ENCODE measurements at regions not wholly inside any gene's neighbourhood (a gene's known extent, or its start where the extent isn't known, plus 50 kb on each side); places are given as distances from the start of the nearest gene placed in this dataset.

DNA sequence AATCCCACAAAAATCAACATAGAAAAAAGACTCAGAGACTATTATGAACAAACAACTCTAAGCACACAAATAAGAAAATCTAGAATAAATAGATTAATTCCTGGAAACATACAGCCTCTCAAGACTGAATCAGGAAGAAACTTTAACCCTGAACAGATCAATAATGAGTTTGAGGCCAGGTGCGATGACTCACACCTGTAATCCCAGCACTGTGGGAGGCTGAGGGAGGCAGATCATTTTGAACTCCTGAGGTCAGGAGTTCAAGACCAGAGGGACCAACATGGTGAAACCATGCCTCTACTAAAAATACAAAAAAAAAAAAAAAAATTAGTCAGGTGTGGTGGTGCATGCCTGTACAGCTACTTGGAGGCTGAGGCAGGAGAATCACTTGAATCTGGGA, 499.5 kb upstream of the LUZP2 start:
- H3K27ac Mint-ChIP-seq, result no peak overlapping the region
- no peaks in the 10 kb centered on the region for H3K27me3 Mint-ChIP-seq (ENCODE audit: low read depth)
- no peaks in the 10 kb centered on the region for H3K4me1 Mint-ChIP-seq
- peaks cover 28% of the 10 kb centered on the region for H3K9me3 Mint-ChIP-seq
- H3K4me3 Mint-ChIP-seq, result no peak overlapping the region
- TF ChIP-seq, protein P1, sequence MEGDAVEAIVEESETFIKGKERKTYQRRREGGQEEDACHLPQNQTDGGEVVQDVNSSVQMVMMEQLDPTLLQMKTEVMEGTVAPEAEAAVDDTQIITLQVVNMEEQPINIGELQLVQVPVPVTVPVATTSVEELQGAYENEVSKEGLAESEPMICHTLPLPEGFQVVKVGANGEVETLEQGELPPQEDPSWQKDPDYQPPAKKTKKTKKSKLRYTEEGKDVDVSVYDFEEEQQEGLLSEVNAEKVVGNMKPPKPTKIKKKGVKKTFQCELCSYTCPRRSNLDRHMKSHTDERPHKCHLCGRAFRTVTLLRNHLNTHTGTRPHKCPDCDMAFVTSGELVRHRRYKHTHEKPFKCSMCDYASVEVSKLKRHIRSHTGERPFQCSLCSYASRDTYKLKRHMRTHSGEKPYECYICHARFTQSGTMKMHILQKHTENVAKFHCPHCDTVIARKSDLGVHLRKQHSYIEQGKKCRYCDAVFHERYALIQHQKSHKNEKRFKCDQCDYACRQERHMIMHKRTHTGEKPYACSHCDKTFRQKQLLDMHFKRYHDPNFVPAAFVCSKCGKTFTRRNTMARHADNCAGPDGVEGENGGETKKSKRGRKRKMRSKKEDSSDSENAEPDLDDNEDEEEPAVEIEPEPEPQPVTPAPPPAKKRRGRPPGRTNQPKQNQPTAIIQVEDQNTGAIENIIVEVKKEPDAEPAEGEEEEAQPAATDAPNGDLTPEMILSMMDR (IDR thresholded peaks at IDR 0.05; ENCODE audit: unreplicated experiment in 3 of 3), result no peak
- no peaks in the 10 kb centered on the region for H3K36me3 Mint-ChIP-seq (ENCODE audit: low read depth)

DNA sequence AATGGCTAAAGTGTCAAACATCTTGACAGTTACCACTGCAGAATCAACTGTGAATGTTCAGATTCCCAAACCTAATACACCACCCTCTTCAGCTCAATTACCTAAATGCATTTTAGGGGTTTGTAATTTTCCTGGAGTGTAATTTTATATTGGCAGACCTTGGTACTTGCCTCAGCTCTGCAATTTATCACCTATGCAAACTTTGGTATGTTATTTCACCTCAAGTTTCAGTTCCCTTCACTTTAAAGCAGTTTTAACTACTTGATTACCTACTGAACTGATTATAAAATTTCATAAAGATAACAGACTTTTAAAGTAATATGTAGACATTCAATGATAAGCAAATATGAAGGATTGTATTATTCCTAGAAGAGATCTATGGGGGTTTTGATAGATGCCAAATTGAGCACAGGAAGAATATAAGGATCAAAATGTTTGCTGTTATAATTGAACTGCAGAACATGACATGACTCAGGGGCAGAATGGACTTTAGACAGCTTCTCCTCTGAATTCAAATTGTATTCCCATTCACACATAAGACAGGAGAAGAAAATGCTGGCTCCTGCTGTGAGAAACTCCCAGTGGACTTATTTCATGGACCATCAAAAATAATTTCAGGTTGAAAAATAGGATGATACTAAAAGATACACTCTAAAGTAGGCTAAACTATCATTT, 491.5 kb upstream of the LUZP2 start:
- H3K9me3 Mint-ChIP-seq, result peaks cover 10% of the 10 kb centered on the region
- no peak overlapping the region for H3K4me3 Mint-ChIP-seq
- TF ChIP-seq, protein P1 (IDR thresholded peaks at IDR 0.05; ENCODE audit: unreplicated experiment in 3 of 3), result no peak
- H3K4me1 Mint-ChIP-seq, result no peaks in the 10 kb centered on the region
- no peak overlapping the region for H3K27ac Mint-ChIP-seq
- H3K27me3 Mint-ChIP-seq (ENCODE audit: low read depth), result no peaks in the 10 kb centered on the region
- no peaks in the 10 kb centered on the region for H3K36me3 Mint-ChIP-seq (ENCODE audit: low read depth)

DNA sequence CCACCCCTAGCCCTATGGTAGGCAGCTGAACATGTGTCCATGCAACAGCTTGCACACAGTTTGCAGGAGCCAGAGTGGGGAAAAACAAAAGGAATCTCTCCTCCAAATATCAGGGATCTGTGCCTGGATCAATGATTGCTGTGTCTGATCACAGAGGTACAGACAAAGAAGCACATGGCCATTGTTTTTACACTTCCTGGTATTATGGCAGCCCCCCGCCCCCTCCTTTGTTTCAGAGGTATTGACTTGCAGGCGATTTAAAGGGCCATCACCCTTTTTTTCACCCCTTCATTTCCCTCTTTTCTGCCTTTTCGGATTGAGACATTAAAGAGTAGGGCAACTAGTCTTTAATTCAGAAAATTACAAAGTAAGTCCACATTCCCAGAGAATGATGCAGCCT, 453.0 kb upstream of the LUZP2 start:
- Mint-ChIP-seq H3K4me1 (no peaks in the 10 kb centered on the region), H3K9me3 (peaks cover 14% of the 10 kb centered on the region), H3K27me3 (ENCODE audit: low read depth) (peaks cover 3% of the 10 kb centered on the region), H3K27ac (no peak overlapping the region), H3K4me3 (no peak overlapping the region), H3K36me3 (ENCODE audit: low read depth) (no peaks in the 10 kb centered on the region)
- TF ChIP-seq, protein P1 (IDR thresholded peaks at IDR 0.05; ENCODE audit: unreplicated experiment in 3 of 3), result no peak

DNA sequence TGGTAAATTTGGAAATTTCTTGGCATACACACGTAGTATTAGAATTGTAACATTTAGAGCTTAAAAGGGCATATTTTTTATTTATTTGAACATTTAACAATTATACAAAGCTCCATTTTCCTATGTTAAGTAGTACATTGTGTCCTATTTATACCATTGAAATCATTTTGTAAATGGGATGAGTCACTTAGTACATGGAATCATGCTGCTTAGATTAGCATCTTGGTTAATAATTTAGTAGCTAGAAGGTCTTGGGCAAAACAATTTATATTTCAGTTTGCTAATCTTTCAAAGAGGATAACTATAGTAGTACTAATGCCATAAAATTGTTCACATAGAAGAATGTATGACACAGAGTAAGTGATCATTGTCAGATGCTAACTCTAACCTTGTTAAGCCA, 450.1 kb upstream of the LUZP2 start:
- Mint-ChIP-seq H3K4me1 (no peaks in the 10 kb centered on the region), H3K9me3 (peaks cover 18% of the 10 kb centered on the region), H3K36me3 (ENCODE audit: low read depth) (no peaks in the 10 kb centered on the region), H3K4me3 (no peak overlapping the region), H3K27me3 (ENCODE audit: low read depth) (peaks cover 3% of the 10 kb centered on the region), H3K27ac (no peak overlapping the region)
- TF ChIP-seq, protein P1 (IDR thresholded peaks at IDR 0.05; ENCODE audit: unreplicated experiment in 3 of 3), result no peak

DNA sequence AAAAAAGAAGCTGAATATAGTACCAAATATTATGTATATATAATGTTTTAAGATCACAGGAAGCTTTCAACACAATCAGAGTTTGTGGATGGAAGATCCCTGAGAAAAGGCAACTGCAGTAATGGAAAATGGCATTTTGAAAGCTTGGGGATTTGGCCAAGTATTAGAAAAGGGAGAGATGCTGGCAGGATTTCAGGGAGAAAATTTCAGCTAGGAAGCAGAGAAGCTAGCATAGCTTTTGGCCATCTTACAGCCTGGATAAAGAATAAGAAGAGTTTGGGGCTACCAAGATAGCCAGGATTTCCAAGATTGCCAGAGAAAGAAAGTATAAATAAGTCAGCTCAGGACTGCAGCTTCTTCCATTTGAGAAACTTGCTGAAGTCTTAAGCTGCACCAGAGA, 440.8 kb upstream of the LUZP2 start:
- no peaks in the 10 kb centered on the region for H3K27me3 Mint-ChIP-seq (ENCODE audit: low read depth)
- no peak overlapping the region for H3K4me3 Mint-ChIP-seq
- no peak overlapping the region for H3K27ac Mint-ChIP-seq
- no peaks in the 10 kb centered on the region for H3K36me3 Mint-ChIP-seq (ENCODE audit: low read depth)
- TF ChIP-seq, protein P1 (IDR thresholded peaks at IDR 0.05; ENCODE audit: unreplicated experiment in 3 of 3), result no peak
- H3K9me3 Mint-ChIP-seq, result no peaks in the 10 kb centered on the region
- H3K4me1 Mint-ChIP-seq, result peaks cover 4% of the 10 kb centered on the region

DNA sequence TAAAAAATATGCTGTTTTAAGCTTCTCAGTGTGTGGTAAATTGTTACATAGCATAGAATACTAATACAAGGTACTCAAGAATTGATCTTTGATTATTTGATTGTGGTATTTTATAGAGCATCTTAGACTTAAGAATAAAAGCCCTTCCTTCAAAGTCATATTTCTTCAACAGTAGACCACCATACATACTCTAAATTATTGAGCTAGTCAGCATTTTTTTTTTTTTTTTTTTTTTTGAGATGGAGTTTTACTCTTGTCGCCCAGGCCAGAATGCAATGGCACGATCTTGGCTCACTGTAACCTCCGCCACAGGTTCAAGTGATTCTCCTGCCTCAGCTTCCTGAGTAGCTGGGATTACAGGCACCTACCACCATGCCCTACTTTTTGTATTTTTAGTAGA, 436.7 kb upstream of the LUZP2 start:
- TF ChIP-seq, protein P1 (IDR thresholded peaks at IDR 0.05; ENCODE audit: unreplicated experiment in 3 of 3), result no peak
- Mint-ChIP-seq H3K27me3 (ENCODE audit: low read depth) (no peaks in the 10 kb centered on the region), H3K9me3 (no peaks in the 10 kb centered on the region), H3K36me3 (ENCODE audit: low read depth) (no peaks in the 10 kb centered on the region), H3K27ac (no peak overlapping the region), H3K4me1 (peaks cover 4% of the 10 kb centered on the region), H3K4me3 (no peak overlapping the region)
